Stimulated activated CD4-positive, alpha-beta T cell treated with anti-CD3 and anti-CD28 coated beads, TNF-alpha, amount 100 ng/mL, for 1 hour (primary cell): ENCODE measurements at regions not wholly inside any gene's neighbourhood (a gene's known extent, or its start where the extent isn't known, plus 50 kb on each side); places are given as distances from the start of the nearest gene placed in this dataset.
"Not testable (repeated sequence)": the region's sequence is repeated elsewhere in the genome, so short reads cannot be mapped to it uniquely, and the experiment has no call there.

Source experiments
- DNase-seq, 3 donors: peaks; one replicate each; pipeline ENCODE4 v3.0.0-alpha.2; 2020; ENCODE audit warnings: low read depth in 3 of 3, low spot score in 1 of 3

GRCh38 chr10:9010931-9011670, 956.6 kb downstream of the GATA3 start:
- DNase-seq = no peak

GRCh38 chr10:9012312-9012711, 957.8 kb downstream of the GATA3 start:
- no peak for DNase-seq

DNA sequence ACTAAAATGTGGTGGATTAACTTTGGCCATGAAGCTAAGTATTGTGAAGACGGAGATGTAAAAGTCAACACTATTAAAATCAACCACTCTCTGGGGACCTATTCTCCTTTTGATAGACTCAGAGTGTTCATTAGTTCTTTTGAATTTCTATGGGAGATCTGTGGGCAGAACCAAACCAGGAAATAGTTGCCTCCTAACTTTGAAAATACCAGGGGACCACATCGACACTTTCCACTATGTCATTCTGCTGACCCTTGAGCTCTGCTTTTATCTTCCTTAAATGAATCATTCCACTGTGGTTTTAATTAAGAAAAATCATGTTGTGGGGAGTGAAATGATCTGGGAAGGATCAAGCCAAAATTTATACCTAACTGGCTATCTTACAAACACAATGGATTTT, 960.5 kb downstream of the GATA3 start:
- no peak for DNase-seq

GRCh38 chr10:9015447-9015846, 961.0 kb downstream of the GATA3 start:
- no peak for DNase-seq

GRCh38 chr10:9016930-9017329, 962.4 kb downstream of the GATA3 start:
- DNase-seq = no peak

DNA sequence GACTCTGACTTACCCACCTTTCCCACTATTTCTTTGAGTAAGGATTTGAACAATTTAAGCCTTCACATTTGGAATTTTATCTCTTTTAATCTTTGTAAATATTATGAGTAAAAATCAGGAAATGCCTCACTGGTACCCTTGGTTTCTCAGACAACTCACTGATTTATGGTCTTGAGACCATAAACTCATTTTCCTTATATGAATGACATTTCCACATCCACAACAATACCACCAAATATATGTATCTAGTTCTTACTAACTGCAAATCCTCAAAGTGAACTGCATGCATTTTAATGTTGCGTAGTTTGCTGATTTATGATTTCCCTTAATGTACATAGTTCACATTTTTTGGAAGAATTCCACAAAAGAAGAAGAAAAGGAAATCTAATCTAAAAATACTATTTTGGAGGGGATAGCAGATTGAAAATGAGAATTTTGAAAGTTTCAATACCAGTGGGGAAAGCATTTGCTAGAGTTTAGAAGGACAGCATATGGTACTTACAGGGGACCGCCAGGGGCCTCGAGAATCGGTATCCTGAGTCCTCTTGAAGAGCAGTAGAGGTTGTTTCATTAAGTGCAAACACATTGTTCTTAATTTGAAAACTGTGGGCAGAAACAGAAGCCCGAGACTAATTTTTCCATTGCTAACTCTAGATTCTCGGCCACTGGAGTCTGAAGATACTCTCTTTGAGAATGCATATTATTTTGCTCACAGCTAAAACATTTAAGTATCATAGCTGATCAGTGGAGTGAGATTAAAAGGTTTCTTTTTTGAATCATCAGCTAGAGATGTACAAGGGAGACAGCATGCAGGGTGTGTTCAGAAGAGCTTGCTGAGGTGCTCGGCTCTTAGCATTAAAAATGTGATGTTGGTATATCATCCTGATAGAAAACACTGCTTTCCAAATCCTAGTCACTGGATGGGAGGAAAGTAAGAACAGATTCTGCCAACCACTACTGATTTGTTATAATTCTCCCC, 964.0 kb downstream of the GATA3 start:
- no peak for DNase-seq

- no peak for DNase-seq
Measured at GRCh38 chr10:9023206-9023605, 968.7 kb downstream of the GATA3 start.

GRCh38 chr10:9024210-9024609, 969.7 kb downstream of the GATA3 start:
- DNase-seq = no peak

GRCh38 chr10:9028231-9028630, 973.7 kb downstream of the GATA3 start:
- no peak for DNase-seq

- DNase-seq = no peak
Measured at GRCh38 chr10:9035355-9035754, 980.9 kb downstream of the GATA3 start.

DNA sequence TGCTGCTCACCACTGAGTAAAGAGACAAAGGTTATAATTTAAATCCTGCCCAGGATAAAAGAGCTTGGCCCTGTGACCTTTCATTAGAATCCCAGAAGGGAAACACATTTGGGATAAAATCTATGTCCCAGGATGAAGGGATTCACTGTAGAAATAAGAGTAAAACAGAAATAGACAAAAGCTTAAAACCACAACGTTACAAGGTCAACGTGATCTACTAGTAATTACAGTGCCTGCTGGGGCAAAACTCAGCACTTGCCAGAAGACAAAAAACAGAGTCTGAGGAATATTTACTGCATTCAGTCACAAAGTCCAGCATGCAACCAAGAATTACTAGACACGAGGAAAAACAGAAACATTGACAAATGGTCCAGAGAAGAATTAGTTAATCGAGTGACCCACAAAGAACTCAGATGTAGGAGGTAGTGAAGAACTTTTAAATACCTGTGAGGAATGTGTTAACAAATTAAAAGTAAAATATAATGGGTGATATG, 982.3 kb downstream of the GATA3 start:
- no peak for DNase-seq

DNA sequence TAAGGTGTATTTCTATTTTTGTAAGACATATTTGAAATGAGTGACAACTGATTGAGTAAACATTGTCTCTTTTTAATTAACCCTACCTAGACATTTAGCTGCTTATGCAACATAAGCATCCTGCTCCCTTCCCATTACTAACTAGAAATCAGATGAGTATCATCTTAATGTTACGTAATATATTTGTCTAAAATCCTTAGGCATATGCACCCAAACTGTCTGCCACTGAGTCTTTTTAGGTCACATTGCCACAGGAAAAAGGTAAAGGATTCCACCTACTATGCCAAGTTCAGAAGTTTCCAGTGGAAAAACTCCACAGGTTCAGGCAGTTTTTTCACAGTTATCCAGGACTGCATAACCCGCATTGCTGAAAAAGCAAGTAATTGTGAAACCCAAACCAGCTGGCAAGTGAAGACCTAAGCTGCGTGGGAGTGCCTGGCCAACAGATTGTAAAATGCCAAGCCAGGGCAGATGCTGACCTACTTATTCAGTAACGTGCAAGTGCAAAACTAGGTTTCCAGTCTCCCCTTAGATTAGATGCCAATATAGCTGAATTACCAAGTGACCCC, 983.7 kb downstream of the GATA3 start:
- no peak for DNase-seq

DNA sequence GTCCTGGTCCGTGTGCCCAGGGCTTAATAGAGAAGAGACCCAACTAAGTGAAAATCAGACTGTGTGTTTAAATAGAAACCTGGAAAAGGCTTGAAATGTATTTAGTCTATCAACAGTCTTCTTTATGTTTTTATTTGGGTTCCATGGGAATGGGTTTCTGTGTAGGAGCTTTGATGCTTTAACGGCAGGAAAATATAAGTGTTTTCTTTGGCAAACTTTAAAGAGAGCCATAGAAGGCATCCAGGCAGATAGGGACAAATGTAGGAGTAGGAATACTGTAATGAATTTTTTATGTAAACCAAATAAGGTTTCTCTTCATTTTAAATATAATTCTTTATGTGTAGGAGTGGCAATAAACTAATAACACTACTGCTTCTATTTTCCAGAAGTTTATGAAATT, 989.0 kb downstream of the GATA3 start:
- DNase-seq = no peak

DNA sequence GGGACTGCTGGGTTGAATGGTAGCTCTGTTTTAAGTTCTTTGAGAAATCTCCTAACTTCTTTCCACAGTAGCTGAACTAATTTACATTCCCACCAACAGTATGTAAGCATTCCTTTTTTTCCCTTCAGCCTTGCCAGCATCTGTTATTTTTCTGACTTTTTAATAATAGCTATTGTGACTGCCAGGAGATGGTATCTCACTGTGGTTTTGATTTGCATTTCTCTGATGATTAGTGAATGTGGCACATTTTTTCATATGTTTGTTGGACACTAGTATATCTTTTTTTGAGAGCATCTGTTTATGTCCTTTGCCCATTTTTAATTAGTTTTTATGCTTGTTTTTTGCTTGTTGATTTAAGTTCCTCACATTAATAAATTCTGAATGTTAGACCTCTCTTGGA, 990.8 kb downstream of the GATA3 start:
- no peak for DNase-seq

DNA sequence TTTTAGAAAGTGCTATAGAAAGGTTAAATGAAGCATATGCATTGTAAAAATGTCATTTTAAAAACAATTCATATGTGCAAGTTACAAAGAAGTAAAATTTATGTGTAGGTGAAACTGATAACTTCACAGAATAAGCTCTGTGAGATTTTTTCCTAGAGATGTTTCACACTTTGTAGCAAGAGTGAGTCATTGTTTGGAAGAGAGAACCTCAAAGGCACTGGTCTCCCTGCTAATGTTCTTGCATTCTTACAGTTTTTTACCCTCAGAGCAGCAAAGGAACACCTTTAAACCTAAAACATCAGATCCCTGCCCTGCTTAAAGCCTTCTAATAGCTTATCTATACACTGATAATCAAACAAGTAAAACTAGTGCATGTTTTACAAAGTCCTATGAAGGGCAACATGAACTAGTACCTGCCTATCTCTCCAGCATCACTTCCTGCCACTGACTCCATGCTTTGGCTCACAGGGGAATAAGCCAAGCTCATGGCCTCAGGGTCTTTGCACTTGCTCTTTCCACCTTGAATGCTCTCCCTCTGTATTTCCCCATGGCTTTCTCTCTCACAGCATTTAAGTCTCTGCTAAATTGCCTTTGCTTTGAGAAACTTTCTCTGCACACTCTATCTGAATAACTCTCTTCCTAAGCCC, 997.0 kb downstream of the GATA3 start:
- no peak for DNase-seq

DNA sequence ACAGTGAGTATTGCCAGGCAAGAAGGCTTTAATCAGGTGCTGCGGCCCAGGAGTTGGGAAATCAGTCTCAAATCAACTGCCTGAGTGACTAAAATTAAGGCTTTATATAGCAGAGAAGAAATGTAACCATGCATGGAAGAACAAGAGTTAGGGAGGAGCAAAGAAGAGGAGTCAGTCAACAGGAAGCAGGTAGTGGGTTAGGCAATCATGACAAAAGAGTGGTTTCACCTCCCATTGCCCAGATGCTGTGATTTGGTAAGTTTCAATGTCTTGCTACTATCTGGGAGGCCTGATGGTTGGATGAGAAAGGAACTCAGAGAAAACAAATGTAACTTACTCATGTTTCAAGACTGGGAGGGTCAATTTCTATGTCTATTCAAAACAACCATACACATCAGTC, 998.3 kb downstream of the GATA3 start:
- no peak for DNase-seq

DNA sequence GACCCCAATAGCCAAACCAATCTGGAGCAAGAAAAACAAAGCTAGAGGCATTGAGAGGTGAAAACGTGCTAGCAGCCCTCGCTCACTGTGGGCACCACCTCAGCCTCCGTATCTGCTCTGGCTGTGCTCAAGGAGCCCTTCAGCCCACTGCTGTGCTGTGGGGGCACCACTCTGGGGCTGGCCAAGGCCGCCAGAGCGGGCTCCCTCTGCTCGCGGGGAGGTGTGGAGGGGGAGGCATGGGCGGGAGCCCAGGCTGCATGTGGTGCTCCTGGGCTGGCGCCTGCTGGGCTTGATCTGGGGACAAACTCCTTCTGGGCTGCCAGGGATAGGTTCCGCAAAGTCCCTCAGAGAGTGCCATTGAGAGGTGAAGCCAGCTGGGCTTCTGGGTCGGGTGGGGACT, 1002.0 kb downstream of the GATA3 start:
- DNase-seq = no peak

DNA sequence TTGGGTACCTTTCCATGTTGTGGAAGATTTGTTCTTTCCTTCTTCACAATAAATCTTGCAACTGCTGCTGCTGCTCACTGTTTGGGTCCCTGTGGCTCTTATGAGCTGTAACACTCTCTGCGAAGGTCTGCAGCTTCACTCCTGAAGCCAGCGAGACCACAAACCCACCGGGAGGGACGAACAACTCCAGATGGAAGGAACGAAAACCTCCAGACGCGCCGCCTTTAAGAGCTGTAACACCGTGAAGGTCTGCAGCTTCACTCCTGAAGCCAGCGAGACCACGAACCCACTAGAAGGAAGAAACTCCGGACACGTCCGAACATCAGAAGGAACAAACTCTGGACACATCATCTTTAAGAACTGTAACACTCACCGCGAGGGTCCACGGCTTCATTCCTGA, 1002.8 kb downstream of the GATA3 start:
- DNase-seq = not testable (repeated sequence)

DNA sequence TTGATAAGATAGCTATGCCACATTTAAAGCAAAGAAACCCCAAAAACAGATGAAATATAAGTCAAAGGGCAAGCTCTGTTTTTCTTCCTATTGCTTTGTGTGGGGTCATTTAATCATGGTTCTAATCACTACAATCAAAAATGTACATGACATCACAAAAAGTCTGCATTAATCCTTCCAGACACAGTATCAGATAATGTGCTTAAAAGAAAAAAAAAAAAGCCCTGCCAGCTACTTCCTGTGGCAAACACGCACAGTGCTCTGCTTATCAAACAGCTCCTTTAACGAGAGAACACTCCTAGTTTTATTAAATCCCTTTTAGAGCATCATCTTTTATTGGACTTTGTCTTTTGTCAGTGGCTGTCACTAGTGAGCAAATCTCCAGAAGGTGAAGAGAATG, 1005.8 kb downstream of the GATA3 start:
- no peak for DNase-seq

GRCh38 chr10:9061871-9062270, 1007.4 kb downstream of the GATA3 start:
- no peak for DNase-seq

GRCh38 chr10:9066152-9066551, 1011.7 kb downstream of the GATA3 start:
- DNase-seq = no peak
